Parathyroid adenoma (tissue), 2 donors: ENCODE measurements at regions not wholly inside any gene's neighbourhood (a gene's known extent, or its start where the extent isn't known, plus 50 kb on each side); places are given as distances from the start of the nearest gene placed in this dataset.

ENCODE experiments used
- H2AFZ ChIP-seq: fragments of 300-600 bp; sonication (generic); one replicate; pipeline ENCODE4 v1.7.0; 2017; ENCODE audit warnings: antibody characterized with exemption, mild to moderate bottlenecking
- H3K27ac ChIP-seq: fragments of 300-600 bp; sonication (generic); one replicate; pipeline ENCODE4 v1.7.0; 2017
- H3K27me3 ChIP-seq: fragments of 300-600 bp; sonication (generic); one replicate; pipeline ENCODE4 v1.7.0; 2017; ENCODE audit warnings: low read length; ENCODE audit not compliant: control insufficient read depth, insufficient read depth
- H3K36me3 ChIP-seq: fragments of 300-600 bp; sonication (generic); one replicate; pipeline ENCODE4 v1.7.0; 2017; ENCODE audit warnings: low read length; ENCODE audit not compliant: control insufficient read depth, insufficient read depth
- H3K4me1 ChIP-seq: fragments of 300-600 bp; sonication (generic); one replicate; pipeline ENCODE4 v1.7.0; 2017; ENCODE audit warnings: control low read depth
- H3K4me2 ChIP-seq: fragments of 300-600 bp; sonication (generic); one replicate; pipeline ENCODE4 v1.7.0; 2017; ENCODE audit warnings: low read length
- H3K4me3 ChIP-seq: fragments of 300-600 bp; sonication (generic); one replicate; pipeline ENCODE4 v1.7.0; 2017; ENCODE audit warnings: low read depth, low read length
- H3K79me2 ChIP-seq: fragments of 300-600 bp; sonication (generic); one replicate; pipeline ENCODE4 v1.7.0; 2017; ENCODE audit warnings: control low read depth
- H3K9ac ChIP-seq: fragments of 300-600 bp; sonication (generic); one replicate; pipeline ENCODE4 v1.7.0; 2017; ENCODE audit warnings: mild to moderate bottlenecking
- H3K9me3 ChIP-seq: fragments of 300-600 bp; sonication (generic); one replicate; pipeline ENCODE4 v1.7.0; 2017; ENCODE audit warnings: low read length; ENCODE audit not compliant: control insufficient read depth
- TF ChIP-seq, protein P1 (sequence below): fragments of 300-600 bp; sonication (generic); IDR thresholded peaks from one replicate; pipeline ENCODE4 v1.7.0; 2017; ENCODE audit warnings: antibody characterized with exemption, mild to moderate bottlenecking
- donor health status: primary hyperparathyroidism.

DNA sequence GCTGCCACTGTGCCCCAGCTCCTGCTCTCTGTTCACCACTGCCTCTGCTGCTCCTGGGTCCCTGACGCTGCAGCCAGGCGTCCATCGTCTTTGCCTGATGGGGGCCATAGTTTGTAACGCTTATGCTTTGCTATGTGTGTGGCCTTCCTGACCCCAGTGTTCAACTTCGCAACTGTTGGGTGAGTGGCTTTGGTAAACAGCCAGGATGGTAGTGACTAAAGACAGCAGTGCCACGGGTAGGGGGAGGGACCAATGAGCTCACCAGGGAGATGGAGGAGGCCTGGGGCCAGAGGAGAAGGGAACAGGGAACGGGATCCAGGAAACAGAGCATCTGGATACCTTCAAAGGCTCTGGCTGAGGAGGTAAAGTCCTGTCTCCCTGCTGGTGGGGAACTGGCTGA, 75.9 kb upstream of the ALDH1L1 start:
- Histone ChIP-seq H3K4me2 (no peak overlapping the region), H3K79me2 (no peaks in the 10 kb centered on the region), H3K4me3 (no peak overlapping the region), H2AFZ (no peak overlapping the region), H3K27ac (no peak overlapping the region), H3K36me3 (no peaks in the 10 kb centered on the region), H3K27me3 (no peaks in the 10 kb centered on the region), H3K9ac (no peak overlapping the region), H3K9me3 (no peaks in the 10 kb centered on the region), H3K4me1 (no peaks in the 10 kb centered on the region)
- TF ChIP-seq, protein P1, sequence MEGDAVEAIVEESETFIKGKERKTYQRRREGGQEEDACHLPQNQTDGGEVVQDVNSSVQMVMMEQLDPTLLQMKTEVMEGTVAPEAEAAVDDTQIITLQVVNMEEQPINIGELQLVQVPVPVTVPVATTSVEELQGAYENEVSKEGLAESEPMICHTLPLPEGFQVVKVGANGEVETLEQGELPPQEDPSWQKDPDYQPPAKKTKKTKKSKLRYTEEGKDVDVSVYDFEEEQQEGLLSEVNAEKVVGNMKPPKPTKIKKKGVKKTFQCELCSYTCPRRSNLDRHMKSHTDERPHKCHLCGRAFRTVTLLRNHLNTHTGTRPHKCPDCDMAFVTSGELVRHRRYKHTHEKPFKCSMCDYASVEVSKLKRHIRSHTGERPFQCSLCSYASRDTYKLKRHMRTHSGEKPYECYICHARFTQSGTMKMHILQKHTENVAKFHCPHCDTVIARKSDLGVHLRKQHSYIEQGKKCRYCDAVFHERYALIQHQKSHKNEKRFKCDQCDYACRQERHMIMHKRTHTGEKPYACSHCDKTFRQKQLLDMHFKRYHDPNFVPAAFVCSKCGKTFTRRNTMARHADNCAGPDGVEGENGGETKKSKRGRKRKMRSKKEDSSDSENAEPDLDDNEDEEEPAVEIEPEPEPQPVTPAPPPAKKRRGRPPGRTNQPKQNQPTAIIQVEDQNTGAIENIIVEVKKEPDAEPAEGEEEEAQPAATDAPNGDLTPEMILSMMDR = no peak

DNA sequence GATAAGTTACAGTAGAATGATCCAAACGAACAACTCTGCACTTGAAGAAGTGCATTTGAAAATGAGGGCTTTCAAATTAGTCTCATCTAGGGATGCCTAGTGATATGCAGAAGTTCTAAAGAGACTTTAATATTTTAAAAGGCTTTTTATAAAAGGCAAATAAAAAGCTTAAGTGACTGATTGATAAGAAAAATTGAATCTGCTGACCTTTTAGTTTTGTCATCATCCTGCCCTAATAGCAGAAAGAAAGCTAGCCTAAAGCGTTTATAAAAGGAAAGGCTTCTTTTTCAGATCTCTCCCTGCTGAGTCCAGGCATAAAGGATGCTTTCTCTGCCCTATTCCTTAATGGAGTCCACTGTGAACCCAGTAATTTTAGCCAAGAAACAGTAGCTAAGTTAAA, 72.7 kb upstream of the ALDH1L1 start:
- Histone ChIP-seq H3K4me2 (no peak overlapping the region), H3K9me3 (no peaks in the 10 kb centered on the region), H3K36me3 (no peaks in the 10 kb centered on the region), H3K27me3 (no peaks in the 10 kb centered on the region), H3K4me3 (no peak overlapping the region), H3K27ac (no peak overlapping the region), H3K79me2 (no peaks in the 10 kb centered on the region), H3K9ac (no peak overlapping the region), H3K4me1 (no peaks in the 10 kb centered on the region), H2AFZ (no peak overlapping the region)
- TF ChIP-seq, protein P1 = no peak

DNA sequence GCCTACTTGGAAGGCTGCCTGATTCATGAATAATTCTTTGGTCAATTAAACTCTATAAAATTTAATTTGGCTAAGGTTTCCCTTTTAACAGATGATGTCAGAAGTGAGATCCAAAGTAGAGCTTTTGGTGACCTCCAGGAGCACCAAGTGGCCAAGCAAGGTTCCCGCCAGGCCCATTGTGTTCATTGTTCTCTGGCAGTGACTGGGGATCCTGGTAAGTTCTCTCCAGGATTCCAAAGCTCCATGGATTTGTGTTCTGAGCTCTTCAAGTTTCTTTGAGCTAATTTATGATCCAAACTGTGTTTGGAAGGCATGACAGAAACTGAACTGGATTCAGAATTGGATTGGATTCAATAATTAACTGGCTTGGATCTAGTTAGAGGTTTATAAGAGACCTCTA, 72.0 kb upstream of the ALDH1L1 start:
- Histone ChIP-seq H2AFZ (no peak overlapping the region), H3K9me3 (no peaks in the 10 kb centered on the region), H3K4me2 (no peak overlapping the region), H3K36me3 (no peaks in the 10 kb centered on the region), H3K4me1 (no peaks in the 10 kb centered on the region), H3K27me3 (no peaks in the 10 kb centered on the region), H3K79me2 (no peaks in the 10 kb centered on the region), H3K4me3 (no peak overlapping the region), H3K27ac (no peak overlapping the region), H3K9ac (no peak overlapping the region)
- TF ChIP-seq, protein P1 = no peak

DNA sequence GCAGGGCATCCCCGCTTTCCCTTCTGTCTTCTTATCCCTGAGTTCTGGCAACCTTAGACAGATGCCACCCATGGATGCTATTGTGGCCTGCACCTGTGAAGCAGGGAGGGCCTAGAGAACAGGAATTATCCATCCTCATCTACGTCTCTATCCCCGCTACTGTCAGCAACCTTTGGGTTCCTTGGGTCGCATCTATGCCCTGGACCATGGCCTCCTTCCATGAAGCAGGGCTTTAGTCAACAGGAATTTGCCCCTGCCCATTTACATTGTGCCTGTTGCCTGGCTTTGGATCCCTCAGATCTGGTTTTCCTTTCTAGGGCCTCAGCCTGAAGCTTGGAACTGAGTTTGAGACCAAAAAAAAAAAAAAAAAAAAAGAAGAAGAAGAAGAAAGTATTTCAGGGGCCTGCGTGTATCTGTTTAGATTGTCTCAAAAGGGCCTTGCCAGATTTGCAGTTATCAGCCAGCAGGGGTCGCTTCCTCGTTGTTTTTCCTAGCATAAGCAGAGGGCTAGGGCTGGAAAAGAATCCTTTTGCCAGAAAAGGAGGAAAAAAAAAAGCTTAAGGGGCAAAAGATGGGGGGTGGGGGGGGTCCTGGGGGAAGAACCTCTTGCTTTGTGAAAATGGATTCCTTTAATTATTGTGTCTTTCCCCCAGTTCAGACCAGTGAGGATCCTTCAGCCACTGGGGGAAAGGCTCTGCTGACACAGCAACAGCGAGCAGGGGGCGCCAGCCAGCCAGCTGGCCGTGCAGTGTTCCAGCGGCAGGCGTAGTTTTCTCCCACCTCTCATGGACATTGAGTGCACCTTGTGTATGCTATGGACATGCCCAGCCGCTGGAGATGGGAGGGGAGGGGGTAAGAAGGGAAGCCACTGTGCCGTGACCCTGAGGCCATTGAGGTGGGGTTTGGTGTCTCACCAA, 65.7 kb upstream of the ALDH1L1 start:
- Histone ChIP-seq H3K36me3 (no peaks in the 10 kb centered on the region), H3K9ac (no peak overlapping the region), H3K27me3 (no peaks in the 10 kb centered on the region), H3K4me1 (no peaks in the 10 kb centered on the region), H3K4me2 (no peak overlapping the region), H3K27ac (no peak overlapping the region), H3K79me2 (no peaks in the 10 kb centered on the region), H2AFZ (no peak overlapping the region), H3K4me3 (no peak overlapping the region), H3K9me3 (no peaks in the 10 kb centered on the region)
- TF ChIP-seq, protein P1 = peak; percentile 45
